HL-60 (cell line): ENCODE measurements at regions not wholly inside any gene's neighbourhood (a gene's known extent, or its start where the extent isn't known, plus 50 kb on each side); places are given as distances from the start of the nearest gene placed in this dataset.

Experiments
- DNase-seq, 2 experiments: peaks; one replicate each; pipeline ENCODE4 v3.0.0-alpha.2; 2010 to 2020; ENCODE audit warnings: low read depth in 1 of 2, low spot score in 1 of 2
- H3K27ac ChIP-seq: fragments of 250-450 bp; sonication (Bioruptor Pico); replicated peaks from 2 replicates; pipeline ENCODE4 v1.5.1; 2020; ENCODE audit warnings: mild to moderate bottlenecking, moderate library complexity
- H3K27me3 ChIP-seq: fragments of 250-450 bp; sonication (Bioruptor Pico); 2 replicates; pipeline ENCODE4 v1.5.1; 2021; ENCODE audit warnings: mild to moderate bottlenecking, moderate library complexity; ENCODE audit not compliant: insufficient read depth, poor library complexity, severe bottlenecking
- H3K4me3 ChIP-seq: replicated peaks from 2 replicates; pipeline ENCODE4 v1.5.1; 2011; ENCODE audit warnings: mild to moderate bottlenecking, control low read depth, low read length; ENCODE audit not compliant: insufficient read depth
- CTCF ChIP-seq: IDR thresholded peaks from one replicate; pipeline ENCODE4 v1.5.1; 2011; ENCODE audit warnings: low read length, control low read depth, inconsistent platforms; ENCODE audit not compliant: insufficient read depth
- GABPA ChIP-seq: IDR thresholded peaks from 2 replicates; pipeline ENCODE4 v1.6.1; 2012; ENCODE audit warnings: low read depth
- POLR2AphosphoS5 ChIP-seq: IDR thresholded peaks from 2 replicates; pipeline ENCODE4 v1.6.1; 2012; ENCODE audit warnings: low read depth
- REST ChIP-seq: IDR thresholded peaks from 2 replicates; pipeline ENCODE4 v1.6.1; 2012; ENCODE audit warnings: low read depth; ENCODE audit not compliant: insufficient replicate concordance
- SPI1 ChIP-seq: IDR thresholded peaks from 2 replicates; pipeline ENCODE4 v1.6.1; 2012; ENCODE audit warnings: low read depth, mild to moderate bottlenecking, borderline replicate concordance

- no peak for DNase-seq
- H3K4me3 ChIP-seq, result no peak overlapping the region
- H3K27ac ChIP-seq, result no peak overlapping the region
- no peak for TF ChIP-seq SPI1
- no peak for TF ChIP-seq REST
- no peak for TF ChIP-seq POLR2AphosphoS5
- TF ChIP-seq GABPA, result no peak
- no peak for TF ChIP-seq CTCF
- peaks cover 2% of the 10 kb centered on the region for H3K27me3 ChIP-seq
Measured at GRCh38 chr15:92320012-92320699, 73.5 kb upstream of the ST8SIA2 start.

GRCh38 chr15:92322566-92323355 lies 70.9 kb upstream of the ST8SIA2 start:
- no peak overlapping the region for H3K4me3 ChIP-seq
- no peak overlapping the region for H3K27ac ChIP-seq
- TF ChIP-seq SPI1, result no peak
- TF ChIP-seq CTCF, result no peak
- no peak for TF ChIP-seq GABPA
- no peak for DNase-seq
- no peaks in the 10 kb centered on the region for H3K27me3 ChIP-seq

GRCh38 chr15:92323525-92323924 lies 70.2 kb upstream of the ST8SIA2 start:
- no peak for TF ChIP-seq POLR2AphosphoS5
- TF ChIP-seq CTCF, result no peak
- TF ChIP-seq REST, result no peak
- TF ChIP-seq GABPA, result no peak
- TF ChIP-seq SPI1, result no peak
- H3K27ac ChIP-seq, result no peak overlapping the region
- H3K4me3 ChIP-seq, result no peak overlapping the region
- DNase-seq, result no peak
- no peaks in the 10 kb centered on the region for H3K27me3 ChIP-seq
